Fibroblast of mammary gland (primary cell): ENCODE measurements at regions not wholly inside any gene's neighbourhood (a gene's known extent, or its start where the extent isn't known, plus 50 kb on each side); places are given as distances from the start of the nearest gene placed in this dataset.

Source experiments
- DNase-seq: peaks from one replicate; pipeline ENCODE4 v3.0.0-alpha.2; 2010; ENCODE audit warnings: low read depth
- H3K4me3 ChIP-seq: 2 replicates; pipeline ENCODE4 v1.5.1; 2011; ENCODE audit warnings: low read depth, mild to moderate bottlenecking, low read length, moderate library complexity; ENCODE audit not compliant: control insufficient read depth
- TF ChIP-seq, protein P1 (sequence below): conservative IDR thresholded peaks from 2 replicates; pipeline ENCODE4 v1.5.1; 2011; ENCODE audit warnings: low read depth, low read length, inconsistent platforms; ENCODE audit not compliant: control insufficient read depth, insufficient read depth

DNA sequence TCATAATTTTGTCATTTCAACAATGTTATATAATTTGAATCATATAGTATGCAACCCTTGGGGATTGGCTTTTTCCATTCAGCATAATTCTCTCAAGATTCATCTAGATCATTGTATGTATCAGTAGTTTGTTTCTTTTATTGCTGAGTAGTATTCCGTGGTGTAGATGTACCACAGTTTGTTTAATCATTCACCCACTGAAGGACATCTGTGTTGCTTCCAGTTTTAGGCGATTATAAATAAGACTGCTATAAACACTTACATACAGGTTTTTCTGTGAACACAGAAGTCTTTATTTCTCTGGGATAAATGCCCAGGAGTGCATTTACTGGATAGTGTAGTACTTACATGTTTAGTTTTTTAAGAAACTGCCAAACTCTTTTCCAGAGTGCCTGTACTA, 374.1 kb downstream of the DEPDC1B start:
- DNase-seq: no peak
- TF ChIP-seq, protein P1, sequence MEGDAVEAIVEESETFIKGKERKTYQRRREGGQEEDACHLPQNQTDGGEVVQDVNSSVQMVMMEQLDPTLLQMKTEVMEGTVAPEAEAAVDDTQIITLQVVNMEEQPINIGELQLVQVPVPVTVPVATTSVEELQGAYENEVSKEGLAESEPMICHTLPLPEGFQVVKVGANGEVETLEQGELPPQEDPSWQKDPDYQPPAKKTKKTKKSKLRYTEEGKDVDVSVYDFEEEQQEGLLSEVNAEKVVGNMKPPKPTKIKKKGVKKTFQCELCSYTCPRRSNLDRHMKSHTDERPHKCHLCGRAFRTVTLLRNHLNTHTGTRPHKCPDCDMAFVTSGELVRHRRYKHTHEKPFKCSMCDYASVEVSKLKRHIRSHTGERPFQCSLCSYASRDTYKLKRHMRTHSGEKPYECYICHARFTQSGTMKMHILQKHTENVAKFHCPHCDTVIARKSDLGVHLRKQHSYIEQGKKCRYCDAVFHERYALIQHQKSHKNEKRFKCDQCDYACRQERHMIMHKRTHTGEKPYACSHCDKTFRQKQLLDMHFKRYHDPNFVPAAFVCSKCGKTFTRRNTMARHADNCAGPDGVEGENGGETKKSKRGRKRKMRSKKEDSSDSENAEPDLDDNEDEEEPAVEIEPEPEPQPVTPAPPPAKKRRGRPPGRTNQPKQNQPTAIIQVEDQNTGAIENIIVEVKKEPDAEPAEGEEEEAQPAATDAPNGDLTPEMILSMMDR: no peak
- no peak overlapping the region for H3K4me3 ChIP-seq

DNA sequence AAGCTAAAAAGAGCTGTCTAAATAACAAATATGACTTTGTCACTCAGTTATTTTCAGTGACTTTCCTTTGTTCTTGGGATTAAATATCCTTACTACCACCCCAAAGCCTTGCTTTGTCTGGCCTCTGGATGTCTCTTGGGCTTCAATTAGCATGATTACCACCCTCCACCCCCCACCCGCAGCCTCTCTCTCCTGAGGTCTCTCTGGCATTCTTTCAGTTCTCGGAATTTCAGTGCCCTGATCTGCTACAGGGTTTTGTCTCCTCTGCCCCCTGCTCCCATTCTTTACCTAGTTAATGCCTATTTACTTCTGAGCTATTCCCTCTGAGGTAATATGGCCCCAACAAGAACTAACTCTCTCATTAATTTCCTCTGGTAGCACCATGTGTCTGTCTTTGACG, 376.4 kb downstream of the DEPDC1B start:
- TF ChIP-seq, protein P1: no peak
- H3K4me3 ChIP-seq: no peak overlapping the region
- no peak for DNase-seq

DNA sequence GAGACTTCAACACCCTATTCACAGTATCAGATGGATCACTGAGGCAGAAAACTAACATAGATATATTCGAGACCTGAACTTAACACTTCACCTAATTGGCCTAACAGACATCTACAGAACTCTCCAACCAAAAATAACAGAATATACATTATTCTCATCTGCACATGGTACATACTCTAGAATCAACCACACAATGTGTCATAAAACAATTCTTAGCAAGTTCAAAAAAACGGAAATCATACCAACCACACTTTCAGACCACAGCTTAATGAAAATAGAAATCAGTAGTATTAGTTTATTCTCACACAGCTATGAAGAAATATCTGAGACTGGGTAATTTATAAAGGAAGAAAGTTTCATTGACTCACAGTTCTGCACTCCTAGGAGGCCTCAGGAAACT, 387.9 kb downstream of the DEPDC1B start:
- DNase-seq: no peak
- TF ChIP-seq, protein P1: no peak
- no peak overlapping the region for H3K4me3 ChIP-seq

DNA sequence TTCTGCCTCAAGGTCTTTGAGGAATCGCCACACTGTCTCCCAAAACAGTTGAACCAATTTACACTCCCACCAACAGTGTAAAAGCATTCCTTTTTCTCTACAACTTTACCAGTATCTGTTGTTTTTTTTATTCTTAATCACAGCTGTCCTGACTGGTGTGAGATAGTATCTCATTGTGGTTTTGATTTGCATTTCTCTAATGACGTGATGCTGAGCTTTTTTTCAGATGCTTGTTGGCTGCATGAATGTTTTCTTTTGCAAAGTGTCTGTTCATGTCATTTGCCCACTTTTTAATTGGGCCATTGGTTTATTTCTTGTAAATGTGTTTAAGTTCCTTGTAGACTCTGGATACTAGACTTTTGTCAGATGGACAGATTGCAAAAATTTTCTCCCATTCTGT, 400.0 kb downstream of the DEPDC1B start:
- DNase-seq: no peak
- TF ChIP-seq, protein P1: no peak
- no peak overlapping the region for H3K4me3 ChIP-seq

DNA sequence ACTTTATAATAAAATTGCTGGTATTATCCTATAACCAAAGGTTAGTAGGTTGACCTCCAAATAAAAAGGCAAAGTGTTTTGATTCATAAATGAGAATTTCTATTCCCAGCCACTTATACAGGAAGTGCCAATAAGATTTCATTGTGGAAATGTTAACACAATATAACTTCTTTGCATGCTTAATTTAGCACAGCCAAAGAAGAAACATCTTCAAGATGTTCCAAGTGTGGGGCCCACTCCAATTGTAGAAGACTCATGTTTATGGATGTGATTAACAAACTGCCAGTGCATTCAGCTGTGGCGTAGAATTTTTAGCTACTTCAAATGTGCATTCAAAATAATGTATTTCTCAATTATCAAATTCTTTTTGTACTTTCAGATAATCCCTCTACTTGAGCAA, 402.3 kb downstream of the DEPDC1B start:
- TF ChIP-seq, protein P1: no peak
- no peak for DNase-seq
- no peak overlapping the region for H3K4me3 ChIP-seq

DNA sequence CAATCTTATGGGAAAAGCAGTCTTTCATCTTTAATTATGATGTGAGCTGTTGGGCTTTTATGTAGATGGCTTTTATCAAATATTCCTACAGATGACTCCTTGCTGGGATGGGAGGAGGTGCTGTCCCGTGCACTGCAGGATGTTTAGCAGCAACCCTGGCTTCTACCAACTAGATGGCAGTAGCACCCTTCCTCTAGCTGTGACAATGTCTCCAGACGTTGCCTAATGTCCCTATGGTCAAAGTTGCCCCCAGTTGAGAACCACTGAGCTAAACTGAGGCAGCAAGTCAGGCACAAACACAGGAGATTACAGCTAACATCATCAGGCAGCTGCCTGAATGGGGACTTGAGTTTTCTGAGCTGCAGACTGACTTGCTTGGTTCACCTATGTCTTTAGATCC, 401.9 kb upstream of the PDE4D start:
- TF ChIP-seq, protein P1: peak; percentile 74
- peak; percentile 53 for DNase-seq
- H3K4me3 ChIP-seq: no peak overlapping the region

DNA sequence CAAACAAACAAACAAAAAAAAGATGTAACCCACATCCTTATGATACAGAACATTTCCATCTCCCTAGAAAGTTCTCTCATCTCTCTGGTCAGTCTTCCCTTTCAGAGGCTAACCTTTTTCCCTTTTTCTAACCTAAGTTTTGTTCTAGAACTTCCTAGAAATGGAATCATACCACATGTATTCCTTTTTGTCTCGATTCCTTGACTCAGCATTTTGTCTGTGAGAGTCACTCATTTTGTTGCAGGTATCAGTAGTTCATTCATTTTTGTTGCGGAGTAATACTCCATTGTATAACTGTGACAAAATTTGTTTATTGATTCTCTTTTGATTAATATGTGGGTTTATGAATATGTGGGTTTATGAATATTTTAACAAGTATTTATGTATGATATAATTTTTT, 400.0 kb upstream of the PDE4D start:
- H3K4me3 ChIP-seq: no peak overlapping the region
- TF ChIP-seq, protein P1: no peak
- DNase-seq: no peak
